ENCODE measurements at regions not wholly inside any gene's neighbourhood (a gene's known extent, or its start where the extent isn't known, plus 50 kb on each side); places are given as distances from the start of the nearest gene placed in this dataset.

- TF ChIP-seq FOXA1 (IDR thresholded peaks at IDR 0.05; ENCODE audit: borderline replicate concordance) (no peak), ZBTB40 (IDR thresholded peaks at IDR 0.05) (no peak), ZBTB40 (CRISPR knock-in tag; IDR thresholded peaks at IDR 0.05) (no peak), ZFX (CRISPR knock-in tag; IDR thresholded peaks at IDR 0.05) (no peak), ZNF695 (CRISPR knock-in tag; IDR thresholded peaks at IDR 0.05) (no peak), MCM3 (IDR thresholded peaks at IDR 0.05) (no peak), FOSL1 (tag; conservative IDR thresholded peaks at IDR 0.05) (no peak), ZNF197 (CRISPR knock-in tag; IDR thresholded peaks at IDR 0.05; ENCODE audit: low read depth) (no peak), ZNF217 (CRISPR knock-in tag; IDR thresholded peaks at IDR 0.05) (no peak), FOXP4 (CRISPR knock-in tag; IDR thresholded peaks at IDR 0.05; ENCODE audit: borderline replicate concordance) (no peak), GATAD2A (IDR thresholded peaks at IDR 0.05) (no peak), CBFB (CRISPR knock-in tag; IDR thresholded peaks at IDR 0.05) (no peak), HMBOX1 (IDR thresholded peaks at IDR 0.05) (no peak), TRIM24 (IDR thresholded peaks at IDR 0.05) (no peak), NFE2L1 (tag; IDR thresholded peaks at IDR 0.05; ENCODE audit: borderline replicate concordance, low read depth) (no peak)
Observed at GRCh38 chr1:232512712-232513111, 117.2 kb downstream of the SIPA1L2 start.

All from K562 (cell line).